ENCODE measurements at regions not wholly inside any gene's neighbourhood (a gene's known extent, or its start where the extent isn't known, plus 50 kb on each side); places are given as distances from the start of the nearest gene placed in this dataset.

DNA sequence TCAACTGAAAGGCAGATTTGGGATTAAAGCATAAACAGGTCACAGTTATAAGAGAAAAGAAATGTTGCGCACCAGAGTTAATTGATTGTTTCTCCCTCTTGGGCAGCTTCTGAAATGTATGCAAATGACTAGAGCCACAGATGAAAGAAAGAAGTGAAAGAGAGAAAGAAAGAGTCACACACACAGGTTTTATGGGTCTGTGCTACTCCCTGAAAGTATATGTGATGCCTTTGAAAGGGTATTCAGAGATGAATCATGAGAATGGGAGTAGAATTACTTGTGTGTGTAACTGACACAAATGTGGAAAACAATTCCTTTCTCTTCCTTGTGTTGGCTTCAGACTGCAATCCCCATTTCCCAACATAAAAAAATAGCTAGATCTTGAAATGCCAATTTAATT is 196.9 kb downstream of the FOXA2 start:
- no peak for DNase-seq
- intact Hi-C loops (cut with DNase I), result no loop called here
- H3K36me3 ChIP-seq, result no peaks in the 10 kb centered on the region
- TF ChIP-seq POLR2AphosphoS5 (IDR thresholded peaks at IDR 0.05), result no peak
- no peaks in the 10 kb centered on the region for H3K4me1 ChIP-seq
- no peak overlapping the region for H3K27ac ChIP-seq
- no peaks in the 10 kb centered on the region for H3K9me3 ChIP-seq
- 93 to 95% methylated on average over 1 of the region's 1 CpG for WGBS, 2 donors
- H3K27me3 ChIP-seq, result no peaks in the 10 kb centered on the region
- H3K4me3 ChIP-seq, result no peak overlapping the region

DNA sequence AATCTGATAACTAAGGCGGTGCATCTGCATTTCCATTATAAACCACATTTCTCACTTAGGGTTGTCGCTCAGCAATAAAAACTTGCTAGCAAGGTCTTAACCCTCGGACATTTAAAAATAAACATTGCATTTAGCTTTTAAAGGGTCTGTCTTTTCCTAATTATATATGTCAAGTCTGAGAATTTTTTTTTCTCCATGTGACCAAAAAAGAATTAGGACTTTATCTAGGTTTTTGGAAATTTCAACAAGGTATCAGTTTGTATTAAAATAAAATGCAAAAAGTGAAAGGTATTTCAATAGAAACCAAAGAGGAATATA is 198.1 kb downstream of the FOXA2 start:
- H3K4me3 ChIP-seq, result no peak overlapping the region
- intact Hi-C loops (cut with DNase I), result no loop called here
- no peaks in the 10 kb centered on the region for H3K36me3 ChIP-seq
- H3K27me3 ChIP-seq, result no peaks in the 10 kb centered on the region
- no peak overlapping the region for H3K27ac ChIP-seq
- no peak for DNase-seq
- H3K4me1 ChIP-seq, result no peaks in the 10 kb centered on the region
- no peak for TF ChIP-seq POLR2AphosphoS5 (IDR thresholded peaks at IDR 0.05)
- TF ChIP-seq, protein P1, sequence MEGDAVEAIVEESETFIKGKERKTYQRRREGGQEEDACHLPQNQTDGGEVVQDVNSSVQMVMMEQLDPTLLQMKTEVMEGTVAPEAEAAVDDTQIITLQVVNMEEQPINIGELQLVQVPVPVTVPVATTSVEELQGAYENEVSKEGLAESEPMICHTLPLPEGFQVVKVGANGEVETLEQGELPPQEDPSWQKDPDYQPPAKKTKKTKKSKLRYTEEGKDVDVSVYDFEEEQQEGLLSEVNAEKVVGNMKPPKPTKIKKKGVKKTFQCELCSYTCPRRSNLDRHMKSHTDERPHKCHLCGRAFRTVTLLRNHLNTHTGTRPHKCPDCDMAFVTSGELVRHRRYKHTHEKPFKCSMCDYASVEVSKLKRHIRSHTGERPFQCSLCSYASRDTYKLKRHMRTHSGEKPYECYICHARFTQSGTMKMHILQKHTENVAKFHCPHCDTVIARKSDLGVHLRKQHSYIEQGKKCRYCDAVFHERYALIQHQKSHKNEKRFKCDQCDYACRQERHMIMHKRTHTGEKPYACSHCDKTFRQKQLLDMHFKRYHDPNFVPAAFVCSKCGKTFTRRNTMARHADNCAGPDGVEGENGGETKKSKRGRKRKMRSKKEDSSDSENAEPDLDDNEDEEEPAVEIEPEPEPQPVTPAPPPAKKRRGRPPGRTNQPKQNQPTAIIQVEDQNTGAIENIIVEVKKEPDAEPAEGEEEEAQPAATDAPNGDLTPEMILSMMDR (IDR thresholded peaks at IDR 0.05), result no peak
- TF ChIP-seq POLR2A (IDR thresholded peaks at IDR 0.05), result no peak
- TF ChIP-seq EP300 (IDR thresholded peaks at IDR 0.05), result no peak
- 19 to 67% methylated on average over 3 of the region's 3 CpGs for WGBS, 2 donors
- no peaks in the 10 kb centered on the region for H3K9me3 ChIP-seq

DNA sequence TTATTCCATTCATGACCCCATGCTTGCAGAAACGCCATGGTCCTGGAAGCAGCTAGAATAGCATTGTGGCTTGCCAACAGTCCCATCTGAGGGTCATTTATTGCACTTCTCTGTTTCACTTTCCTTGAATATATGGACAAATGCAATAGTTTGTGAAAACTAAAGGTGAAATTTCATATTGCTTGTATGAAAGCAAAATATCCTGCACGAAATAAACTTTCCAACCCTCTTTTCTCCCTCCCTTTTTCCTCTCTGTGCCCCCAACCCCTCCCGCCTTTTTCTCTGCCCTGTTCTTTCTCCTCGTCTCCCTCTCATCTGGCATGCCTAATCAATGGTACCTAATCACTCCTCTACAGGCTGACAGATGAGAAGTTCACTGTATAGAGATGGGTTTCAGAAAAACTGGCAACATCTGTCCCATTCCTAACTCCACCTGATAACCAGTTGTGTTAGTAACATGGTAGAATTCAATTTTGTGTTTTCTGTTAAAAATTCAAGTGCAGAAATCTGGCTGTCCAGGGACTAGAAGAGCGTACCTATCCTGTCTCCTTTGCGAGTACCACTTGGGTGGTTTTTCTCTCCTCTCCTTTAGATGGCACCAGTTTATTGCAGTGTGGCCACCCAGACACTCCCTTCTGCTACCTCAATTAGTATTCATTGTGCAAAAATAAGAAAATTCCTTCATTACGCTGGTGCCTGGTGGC is 198.6 kb downstream of the FOXA2 start:
- no peaks in the 10 kb centered on the region for H3K4me1 ChIP-seq
- H3K4me3 ChIP-seq, result no peak overlapping the region
- DNase-seq, result no peak
- no peak for TF ChIP-seq EP300 (IDR thresholded peaks at IDR 0.05)
- TF ChIP-seq, protein P1 (IDR thresholded peaks at IDR 0.05), result no peak
- TF ChIP-seq POLR2A (IDR thresholded peaks at IDR 0.05), result no peak
- no peak for TF ChIP-seq POLR2AphosphoS5 (IDR thresholded peaks at IDR 0.05)
- WGBS, 2 donors, result 51 to 65% methylated on average over 7 of the region's 7 CpGs
- no peaks in the 10 kb centered on the region for H3K9me3 ChIP-seq
- intact Hi-C loops (cut with DNase I), result no loop called here
- H3K27me3 ChIP-seq, result no peaks in the 10 kb centered on the region
- no peak overlapping the region for H3K27ac ChIP-seq
- H3K36me3 ChIP-seq, result no peaks in the 10 kb centered on the region

DNA sequence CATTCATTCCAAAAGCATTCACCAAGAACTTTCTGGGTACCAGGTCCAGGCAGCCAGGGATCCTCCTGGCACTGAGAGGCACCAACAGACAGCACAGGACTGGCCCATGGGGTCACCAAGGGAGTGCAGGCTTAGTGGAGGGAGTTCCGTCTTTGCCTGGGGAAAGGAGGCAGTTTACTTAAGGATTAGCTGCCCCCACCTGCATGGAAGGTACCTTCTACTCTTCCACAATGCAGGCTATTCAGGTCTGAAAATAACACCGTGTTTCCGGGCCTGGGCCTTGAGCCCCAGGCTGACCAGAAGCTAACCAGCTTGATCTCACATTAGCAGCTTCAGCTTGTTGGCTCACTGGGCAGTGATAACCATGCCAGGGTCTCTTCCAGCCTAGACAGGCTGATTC is 199.4 kb downstream of the FOXA2 start:
- no peaks in the 10 kb centered on the region for H3K36me3 ChIP-seq
- H3K27me3 ChIP-seq, result no peaks in the 10 kb centered on the region
- no peak overlapping the region for H3K27ac ChIP-seq
- DNase-seq, result no peak
- H3K4me1 ChIP-seq, result no peaks in the 10 kb centered on the region
- WGBS, 2 donors, result 91% methylated on average over 3 of the region's 3 CpGs
- no peaks in the 10 kb centered on the region for H3K9me3 ChIP-seq
- no peak overlapping the region for H3K4me3 ChIP-seq
- TF ChIP-seq POLR2AphosphoS5 (IDR thresholded peaks at IDR 0.05) (no peak), EP300 (IDR thresholded peaks at IDR 0.05) (no peak), POLR2A (IDR thresholded peaks at IDR 0.05) (no peak)
- TF ChIP-seq, protein P1 (IDR thresholded peaks at IDR 0.05), result no peak
- intact Hi-C loops (cut with DNase I), result no loop called here

DNA sequence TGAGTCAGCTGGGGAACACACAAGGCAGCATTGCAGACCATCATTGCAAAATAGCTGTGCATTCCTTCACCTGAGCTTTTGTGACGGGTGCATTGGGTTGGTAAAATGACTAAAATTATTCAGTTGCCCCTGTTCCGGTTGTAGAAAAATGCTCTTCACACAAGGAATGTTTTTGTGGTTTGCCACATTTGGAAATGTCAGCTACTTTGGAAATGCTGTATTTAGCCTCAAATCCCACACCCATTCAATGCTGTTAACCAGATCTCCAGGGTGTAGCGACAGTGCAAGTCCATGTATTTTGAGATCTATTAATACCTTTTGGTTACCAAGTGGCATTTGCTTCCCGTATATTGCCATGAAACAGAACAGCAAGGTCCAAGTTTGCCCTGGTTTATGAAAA is 201.2 kb downstream of the FOXA2 start:
- H3K36me3 ChIP-seq, result no peaks in the 10 kb centered on the region
- intact Hi-C loops (cut with DNase I), result no loop called here
- TF ChIP-seq, protein P1 (IDR thresholded peaks at IDR 0.05), result no peak
- TF ChIP-seq POLR2AphosphoS5 (IDR thresholded peaks at IDR 0.05) (no peak), POLR2A (IDR thresholded peaks at IDR 0.05) (no peak), EP300 (IDR thresholded peaks at IDR 0.05) (no peak)
- no peak overlapping the region for H3K27ac ChIP-seq
- H3K4me1 ChIP-seq, result no peaks in the 10 kb centered on the region
- DNase-seq, result no peak
- H3K9me3 ChIP-seq, result no peaks in the 10 kb centered on the region
- 85 to 88% methylated on average over 4 of the region's 4 CpGs for WGBS, 2 donors
- H3K4me3 ChIP-seq, result no peak overlapping the region
- H3K27me3 ChIP-seq, result no peaks in the 10 kb centered on the region

All from sigmoid colon (tissue), 6 donors.